GM12878 (cell line): ENCODE measurements at regions not wholly inside any gene's neighbourhood (a gene's known extent, or its start where the extent isn't known, plus 50 kb on each side); places are given as distances from the start of the nearest gene placed in this dataset.

Experiments used
- ATAC-seq: fragments of 200-7000 bp; cut with Tn5 transposase; 3 replicates; pipeline ENCODE4 v1.9.1; 2020; ENCODE audit warnings: mild to moderate bottlenecking, moderate library complexity
- BruUV-seq: library from RNA; stranded (reverse); fragments of 400-500 nt; replicated peaks from 2 replicates; lab custom pipeline; 2021; lab: Mats Ljungman, UMichigan
- CTCF ChIA-PET: fragments of 300-600 bp; sonication (Branson Sonifier 250); formaldehyde crosslinking; extraction: SDS; loops from one replicate; lab custom pipeline; 2021; ENCODE audit warnings: inconsistent platforms; lab: Yijun Ruan, JAX
- POLR2A ChIA-PET: fragments of 350-600 bp; formaldehyde crosslinking; extraction: SDS; loops from one replicate; lab custom pipeline; 2021; ENCODE audit warnings: inconsistent platforms; lab: Charles Lee
- RAD21 ChIA-PET: fragments of 300-600 bp; sonication (Branson Sonifier 250); formaldehyde crosslinking; loops from one replicate; lab custom pipeline; 2023; ENCODE audit warnings: antibody characterized with exemption; ENCODE audit not compliant: unreplicated experiment; lab: Charles Lee
- SMC1A ChIA-PET: fragments of 300-600 bp; sonication (Branson Sonifier 250); formaldehyde crosslinking; loops from one replicate; lab custom pipeline; 2023; ENCODE audit not compliant: unreplicated experiment, uncharacterized antibody; lab: Charles Lee
- DNase-seq: peaks from one replicate; pipeline ENCODE4 v3.0.0-alpha.2; 2011; ENCODE audit warnings: low read depth, low spot score
- FAIRE-seq: peaks from 3 replicates; lab custom pipeline; 2011; peaks lifted over from hg19 to GRCh38; lab: Jason Lieb, UNC
- H2AFZ ChIP-seq: 2 replicates; pipeline ENCODE4 v1.6.0; 2011; ENCODE audit warnings: low read depth, low read length, control low read depth; ENCODE audit not compliant: control insufficient read depth
- H3K27ac ChIP-seq: 2 replicates; pipeline ENCODE4 v1.5.1; 2011; ENCODE audit warnings: control low read depth; ENCODE audit not compliant: control insufficient read depth, insufficient read depth
- H3K27me3 ChIP-seq, 2 experiments: replicated peaks in 1 of 2; 2 replicates each; pipeline versions ENCODE4 v1.6.0 to v1.6.1; 2011; ENCODE audit warnings: low read length in 1 of 2; ENCODE audit not compliant: control insufficient read depth in 2 of 2, insufficient read depth in 2 of 2
- H3K36me3 ChIP-seq, 2 experiments: 2 replicates each; pipeline ENCODE4 v1.5.1; 2011; ENCODE audit warnings: low read length in 1 of 2; ENCODE audit not compliant: control insufficient read depth in 2 of 2, insufficient read depth in 2 of 2
- H3K4me1 ChIP-seq: 2 replicates; pipeline ENCODE4 v1.6.1; 2011; ENCODE audit warnings: mild to moderate bottlenecking, low read length, moderate library complexity, mixed read lengths; ENCODE audit not compliant: control insufficient read depth, insufficient read depth
- H3K4me2 ChIP-seq: 2 replicates; pipeline ENCODE4 v1.6.0; 2011; ENCODE audit warnings: control low read depth; ENCODE audit not compliant: control insufficient read depth, insufficient read depth
- H3K4me3 ChIP-seq: fragments of 200-600 bp; sonication (generic); 2 replicates; pipeline ENCODE4 v1.5.1; 2016
- H3K79me2 ChIP-seq: 2 replicates; pipeline ENCODE4 v1.6.0; 2011; ENCODE audit warnings: low read length; ENCODE audit not compliant: control insufficient read depth, insufficient read depth
- H3K9ac ChIP-seq: 2 replicates; pipeline ENCODE4 v1.8.0; 2011; ENCODE audit warnings: low read length, control low read depth, mixed read lengths; ENCODE audit not compliant: control insufficient read depth, insufficient read depth
- H3K9me3 ChIP-seq: replicated peaks from 3 replicates; pipeline ENCODE4 v1.5.1; 2011; ENCODE audit warnings: mild to moderate bottlenecking, low read length; ENCODE audit not compliant: control insufficient read depth, insufficient read depth
- H4K20me1 ChIP-seq: 2 replicates; pipeline ENCODE4 v1.6.0; 2011; ENCODE audit not compliant: control insufficient read depth, insufficient read depth
- BACH1 ChIP-seq: fragments of 450-650 bp; IDR thresholded peaks from 2 replicates; pipeline ENCODE4 v1.6.1; 2017; ENCODE audit warnings: mild to moderate bottlenecking, borderline replicate concordance
- E4F1 ChIP-seq: fragments of 450-650 bp; IDR thresholded peaks from 2 replicates; pipeline ENCODE4 v1.6.1; 2018; ENCODE audit warnings: borderline replicate concordance, mild to moderate bottlenecking; ENCODE audit not compliant: partially characterized antibody
- IRF5 ChIP-seq: fragments of 450-650 bp; IDR thresholded peaks from 2 replicates; pipeline ENCODE4 v1.6.1; 2017; ENCODE audit warnings: borderline replicate concordance
- ZBTB33 ChIP-seq: fragments of 450-650 bp; IDR thresholded peaks from 2 replicates; pipeline ENCODE4 v1.6.1; 2017; ENCODE audit warnings: mild to moderate bottlenecking
- WGBS: methylation state at CpG from one replicate; pipeline ENCODE4 v1.1.6; 2016; ENCODE audit warnings: low lambda C conversion rate; ENCODE audit not compliant: insufficient replicate concordance, insufficient coverage; ENCODE audit errors: missing lambda C conversion rate; 5-methylcytosine and 5-hydroxymethylcytosine counted together
- in situ Hi-C: fragments of 300-500 bp; cut with MboI; formaldehyde crosslinking; loops from 9 replicates; pipeline ENCODE4 v1.14.3; 2018; ENCODE audit warnings: mixed read lengths
- intact Hi-C: fragments of 100-400 bp; cut with micrococcal nuclease; formaldehyde crosslinking; loops from one replicate; pipeline ENCODE4 v1.14.2; 2022; ENCODE audit not compliant: unreplicated experiment

DNA sequence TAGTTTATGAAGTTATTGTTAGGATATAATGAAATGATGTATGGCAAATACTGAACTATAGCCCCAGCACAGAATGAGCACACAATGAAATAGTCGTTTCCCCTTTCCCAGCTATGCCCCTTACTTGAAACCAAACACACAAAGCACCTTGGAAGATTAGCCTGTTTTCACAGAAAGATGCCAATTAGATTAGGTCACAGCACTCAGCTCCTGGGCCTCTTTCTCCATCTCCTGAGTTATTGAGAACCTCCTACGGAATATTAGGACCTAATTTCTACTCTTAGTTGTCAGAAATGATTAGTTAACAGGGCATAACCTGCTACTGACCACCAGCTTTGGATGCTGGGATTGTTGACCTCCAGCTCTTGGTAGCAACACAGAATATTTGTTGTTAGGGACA lies 269.4 kb upstream of the ROPN1 start (continued):
- TF ChIP-seq IRF5 (no peak), E4F1 (no peak)

DNA sequence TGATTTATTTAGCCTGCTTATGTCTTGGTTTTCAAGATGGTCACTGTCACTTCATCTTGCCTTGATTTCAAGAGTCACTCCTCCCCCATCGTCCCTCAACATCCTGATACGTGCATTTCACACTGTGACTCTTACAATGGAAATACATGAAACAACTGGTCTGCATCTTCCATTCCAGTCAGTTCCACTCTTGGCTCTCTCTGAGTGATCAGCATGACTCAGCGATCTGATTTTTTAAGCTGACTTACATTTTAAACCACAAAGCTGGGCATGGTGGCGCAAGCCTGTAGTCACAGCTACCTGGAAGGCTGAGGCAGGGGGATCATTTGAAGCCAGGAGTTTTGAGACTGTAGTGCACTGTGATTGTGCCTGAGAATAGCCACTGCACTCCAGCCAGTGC lies 271.2 kb upstream of the ROPN1 start:
- ChIA-PET POLR2A (interaction anchor here (0.6 kb wide), 1 partner anchor 8 kb away, joined by 3 read pairs; no protein-coding TSS in a partner anchor), SMC1A (interaction anchor here (0.6 kb wide), 1 partner anchor 35 kb away, joined by 3 read pairs; no protein-coding TSS in a partner anchor), CTCF (interaction anchor here (2.3 to 5.9 kb wide), 2 partner anchors 12 to 15 kb away, joined by 5 to 32 read pairs; no protein-coding TSS in a partner anchor), RAD21 (no interaction called here)
- Histone ChIP-seq H3K9ac (no peak overlapping the region), H3K4me1 (no peaks in the 10 kb centered on the region), H3K27me3 (no peaks in the 10 kb centered on the region; a peak in 1 of 4 replicates), H4K20me1 (no peaks in the 10 kb centered on the region), H3K27ac (no peak overlapping the region), H2AFZ (no peak overlapping the region), H3K79me2 (no peaks in the 10 kb centered on the region), H3K4me3 (no peak overlapping the region), H3K36me3 (no peaks in the 10 kb centered on the region), H3K9me3 (no peaks in the 10 kb centered on the region), H3K4me2 (no peak overlapping the region)
- no TSS peak for BruUV-seq
- no peak for FAIRE-seq
- peak; percentile 33; the same call in 1 of the 2 replicates for TF ChIP-seq BACH1
- TF ChIP-seq ZBTB33 = no peak
- ATAC-seq = no peak
- in situ Hi-C loops (no loop called here), intact Hi-C loops (no loop called here)
- 42% methylated on average over 4 of the region's 4 CpGs for WGBS
- DNase-seq = no peak
